K562 (cell line): ENCODE measurements at regions not wholly inside any gene's neighbourhood (a gene's known extent, or its start where the extent isn't known, plus 50 kb on each side); places are given as distances from the start of the nearest gene placed in this dataset.
"Not testable (repeated sequence)": the region's sequence is repeated elsewhere in the genome, so short reads cannot be mapped to it uniquely, and the experiment has no call there.

Source experiments
- ATAC-seq: fragments of 200-7000 bp; cut with Tn5 transposase; 3 replicates; pipeline ENCODE4 v1.9.1; 2020; ENCODE audit warnings: moderate library complexity
- BruUV-seq: library from RNA; stranded (reverse); fragments of 400-500 nt; replicated peaks from 2 replicates; lab custom pipeline; 2021; lab: Mats Ljungman, UMichigan
- CTCF ChIA-PET: fragments of 300-600 bp; formaldehyde crosslinking; extraction: SDS; loops from one replicate; lab custom pipeline; 2021; ENCODE audit warnings: low intra/inter-chr PET ratio; lab: Yijun Ruan, JAX
- POLR2A ChIA-PET: fragments of 300-600, 350-650 bp; sonication (Branson Sonifier 250); formaldehyde crosslinking; extraction: SDS; loops from one replicate; lab custom pipeline; 2021; ENCODE audit warnings: antibody characterized with exemption, inconsistent platforms; lab: Yijun Ruan, JAX
- DNase-seq, 4 experiments: peaks; one replicate each; pipeline versions ENCODE4 v3.0.0 to v3.0.0-alpha.2; 2011 to 2018; ENCODE audit warnings: low spot score in 3 of 4, mixed read lengths in 3 of 4; ENCODE audit errors: extremely low read depth in 1 of 4
- FAIRE-seq: peaks from 2 replicates; lab custom pipeline; 2011; peaks lifted over from hg19 to GRCh38; lab: Jason Lieb, UNC
- H2AFZ ChIP-seq: 2 replicates; pipeline ENCODE4 v1.6.0; 2011; ENCODE audit warnings: low read depth, low read length, control low read depth, inconsistent platforms
- H3K27ac ChIP-seq: fragments of 200-600 bp; 3 replicates; pipeline ENCODE4 v1.8.0; 2011; ENCODE audit warnings: low read depth, mild to moderate bottlenecking, control low read depth, inconsistent platforms, low read length, moderate library complexity, mixed read lengths; ENCODE audit errors: extremely low read depth
- H3K27me3 ChIP-seq, 2 experiments: fragments of 300-600 bp in 1 of 2; 2 replicates in 1 of 2; 3 replicates in 1 of 2; pipeline versions ENCODE4 v1.6.0 to v1.8.0; 2011; ENCODE audit warnings: inconsistent platforms in 2 of 2, low read length in 2 of 2, mild to moderate bottlenecking in 1 of 2, mixed read lengths in 1 of 2, moderate library complexity in 1 of 2; ENCODE audit not compliant: control insufficient read depth in 2 of 2, insufficient read depth in 2 of 2
- H3K36me3 ChIP-seq: fragments of 300-600 bp; 3 replicates; pipeline ENCODE4 v1.8.0; 2011; ENCODE audit warnings: mild to moderate bottlenecking, low read length, inconsistent platforms; ENCODE audit not compliant: control insufficient read depth, insufficient read depth
- H3K4me1 ChIP-seq, 2 experiments: fragments of 200-600 bp in 1 of 2; replicated peaks in 1 of 2; 2 replicates in 1 of 2; 3 replicates in 1 of 2; pipeline versions ENCODE4 v1.5.1 to v1.8.0; 2011; ENCODE audit warnings: inconsistent platforms in 2 of 2, low read length in 2 of 2, mild to moderate bottlenecking in 1 of 2, mixed read lengths in 1 of 2, moderate library complexity in 1 of 2; ENCODE audit not compliant: control insufficient read depth in 2 of 2, insufficient read depth in 2 of 2
- H3K4me2 ChIP-seq: 2 replicates; pipeline ENCODE4 v1.6.1; 2011; ENCODE audit warnings: low read length, control low read depth, inconsistent platforms, mixed read lengths; ENCODE audit not compliant: insufficient read depth
- H3K4me3 ChIP-seq: fragments of 200-600 bp; sonication (generic), shearing (Covaris generic); 2 replicates; pipeline ENCODE4 v1.5.1; 2016; ENCODE audit warnings: control low read depth, inconsistent platforms
- H3K79me2 ChIP-seq: fragments of 200-600 bp; 3 replicates; pipeline ENCODE4 v1.8.0; 2011; ENCODE audit warnings: low read length, inconsistent platforms; ENCODE audit not compliant: control insufficient read depth, insufficient read depth
- H3K9ac ChIP-seq, 2 experiments: 2 replicates each; pipeline versions ENCODE4 v1.6.0 to v1.6.1; 2011; ENCODE audit warnings: low read depth in 2 of 2, low read length in 2 of 2, control low read depth in 1 of 2, inconsistent platforms in 1 of 2, mild to moderate bottlenecking in 1 of 2, mixed read lengths in 1 of 2; ENCODE audit not compliant: insufficient read depth in 1 of 2
- H3K9me1 ChIP-seq: one replicate; pipeline ENCODE4 v1.6.0; 2011; ENCODE audit warnings: inconsistent platforms, mild to moderate bottlenecking, low read length, moderate library complexity; ENCODE audit not compliant: control insufficient read depth, insufficient read depth
- H3K9me3 ChIP-seq: replicated peaks from 2 replicates; pipeline ENCODE4 v1.5.1; 2011; ENCODE audit warnings: low read depth, low read length, inconsistent platforms; ENCODE audit not compliant: control insufficient read depth, insufficient read depth
- H4K20me1 ChIP-seq: replicated peaks from 2 replicates; pipeline ENCODE4 v1.6.1; 2011; ENCODE audit warnings: low read length, inconsistent platforms, mixed read lengths; ENCODE audit not compliant: control insufficient read depth, insufficient read depth
- DACH1 ChIP-seq: fragments of 450-650 bp; IDR thresholded peaks from 2 replicates; pipeline ENCODE4 v1.6.1; 2018; ENCODE audit not compliant: partially characterized antibody
- GABPB1 ChIP-seq: sonication (generic); formaldehyde crosslinking; IDR thresholded peaks from 2 replicates; pipeline ENCODE4 v1.8.0; 2022; ENCODE audit warnings: mild to moderate bottlenecking, missing genetic modification reagents
- MTA3 ChIP-seq: fragments of 450-650 bp; formaldehyde crosslinking; IDR thresholded peaks from 2 replicates; pipeline ENCODE4 v1.6.1; 2017; ENCODE audit warnings: mild to moderate bottlenecking, borderline replicate concordance
- NR2C1 ChIP-seq, 2 experiments: fragments of 450-650 bp; IDR thresholded peaks; 2 replicates each; pipeline ENCODE4 v1.6.1; 2017; ENCODE audit warnings: mild to moderate bottlenecking in 2 of 2, antibody characterized with exemption in 1 of 2, inconsistent platforms in 1 of 2, missing compliant biosample characterization in 1 of 2, missing genetic modification characterization in 1 of 2
- NR4A1 ChIP-seq, 2 experiments: fragments of 250-450 bp in 1 of 2; fragments of 450-650 bp in 1 of 2; sonication (Bioruptor Pico) in 1 of 2; IDR thresholded peaks; 2 replicates each; pipeline versions ENCODE4 v1.4.0 to v1.6.1; 2016 to 2020; ENCODE audit warnings: mild to moderate bottlenecking in 2 of 2, missing compliant biosample characterization in 1 of 2, missing genetic modification characterization in 1 of 2, moderate library complexity in 1 of 2
- ZNF41 ChIP-seq: fragments of 250-450 bp; sonication (Bioruptor Pico); conservative IDR thresholded peaks from 2 replicates; pipeline ENCODE4 v1.4.0; 2020; ENCODE audit warnings: mild to moderate bottlenecking
- ZNF584 ChIP-seq: fragments of 200-800 bp; sonication (Bioruptor generic); IDR thresholded peaks from 2 replicates; pipeline ENCODE4 v1.6.1; 2016; ENCODE audit warnings: low read depth, mild to moderate bottlenecking, missing genetic modification characterization, missing compliant biosample characterization
- ZNF764 ChIP-seq: fragments of 250-450 bp; sonication (Bioruptor Pico); IDR thresholded peaks from 2 replicates; pipeline ENCODE4 v1.4.0; 2020; ENCODE audit warnings: low read depth, mild to moderate bottlenecking, moderate library complexity
- WGBS: fragments of 100-300 bp; shearing (Covaris generic); methylation state at CpG from one replicate; pipeline ENCODE4 v1.1.6; 2016; ENCODE audit warnings: low coverage, mixed read lengths; ENCODE audit not compliant: insufficient coverage; ENCODE audit errors: missing lambda C conversion rate; 5-methylcytosine and 5-hydroxymethylcytosine counted together
- in situ Hi-C: fragments of 300-500 bp; cut with MboI; formaldehyde crosslinking; loops from 4 replicates; pipeline ENCODE4 v1.15.0; 2018; ENCODE audit warnings: inconsistent platforms, mixed read lengths
- intact Hi-C: fragments of 100-400 bp; cut with micrococcal nuclease; formaldehyde crosslinking; loops from 2 replicates; pipeline ENCODE4 v1.14.2; 2022

- Histone ChIP-seq H3K36me3 (no peaks in the 10 kb centered on the region), H3K4me1 (no peaks in the 10 kb centered on the region), H3K27me3 (no peaks in the 10 kb centered on the region), H2AFZ (no peak overlapping the region), H3K27ac (no peak overlapping the region), H4K20me1 (no peaks in the 10 kb centered on the region), H3K9me1 (no peaks in the 10 kb centered on the region), H3K9ac (no peak overlapping the region), H3K4me3 (no peak overlapping the region), H3K4me2 (no peak overlapping the region), H3K79me2 (no peaks in the 10 kb centered on the region)
- FAIRE-seq (no peak), DNase-seq (no peak)
- BruUV-seq = no TSS peak
- in situ Hi-C loops = no loop called here
- 0% methylated on average over 2 of the region's 2 CpGs for WGBS
- ChIA-PET CTCF (no interaction called here), POLR2A (no interaction called here)
- intact Hi-C loops = no loop called here
- no peak for TF ChIP-seq ZNF41 (CRISPR knock-in tag)
- no peak for TF ChIP-seq DACH1
- TF ChIP-seq GABPB1 (CRISPR knock-in tag) = no peak
- TF ChIP-seq NR4A1 (CRISPR knock-in tag; IDR thresholded peaks at IDR 0.05) = no peak
- TF ChIP-seq NR4A1 (tag; IDR thresholded peaks at IDR 0.05) = no peak
- TF ChIP-seq MTA3 = no peak
- TF ChIP-seq NR2C1 (IDR thresholded peaks at IDR 0.05) = no peak
- no peak for TF ChIP-seq NR2C1 (tag; IDR thresholded peaks at IDR 0.05)
- TF ChIP-seq ZNF584 (CRISPR knock-in tag) = no peak
- TF ChIP-seq ZNF764 = no peak
- TF ChIP-seq, all 486 proteins: peak for 0
- H3K9me3 ChIP-seq = no peaks in the 10 kb centered on the region
- no peak for ATAC-seq
Observed at GRCh38 chr13:79932556-79932955, 408.4 kb downstream of the SPRY2 start.

DNA sequence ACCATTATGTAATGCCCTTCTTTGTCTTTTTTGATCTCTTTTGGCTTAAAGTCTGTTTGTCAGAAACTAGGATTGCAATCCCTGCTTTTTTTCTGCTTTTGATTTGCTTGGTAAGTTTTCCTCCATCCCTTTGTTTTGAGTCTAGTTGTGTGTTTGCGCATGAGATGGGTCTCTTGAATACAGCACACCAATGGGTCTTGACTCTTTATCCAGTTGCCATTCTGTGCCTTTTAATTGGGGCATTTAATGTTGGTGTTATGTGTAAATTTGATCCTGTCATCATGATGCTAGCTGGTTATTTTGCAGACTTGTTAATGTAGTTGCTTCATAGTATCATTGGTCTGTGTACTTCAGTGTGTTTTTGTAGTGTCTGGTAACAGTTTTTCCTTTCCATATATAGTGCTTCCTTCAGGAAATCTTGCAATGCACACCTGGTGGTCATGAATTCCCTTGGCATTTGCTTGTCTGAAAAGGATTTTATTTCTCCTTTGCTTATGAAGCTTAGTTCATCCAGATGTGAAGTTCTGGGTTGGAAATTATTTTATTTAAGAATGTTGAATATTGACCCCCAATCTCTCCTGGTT lies 416.9 kb downstream of the SPRY2 start:
- WGBS = 33% methylated on average over 1 of the region's 1 CpG
- H3K79me2 ChIP-seq, CTCF ChIA-PET, ATAC-seq, POLR2A ChIA-PET, H3K27ac ChIP-seq, H3K4me1 ChIP-seq, FAIRE-seq, H3K36me3 ChIP-seq, H3K27me3 ChIP-seq, BruUV-seq, H3K4me2 ChIP-seq, H3K9me1 ChIP-seq, H2AFZ ChIP-seq, H3K4me3 ChIP-seq, H4K20me1 ChIP-seq, DNase-seq, in situ Hi-C loops, intact Hi-C loops, H3K9me3 ChIP-seq, H3K9ac ChIP-seq: not testable (repeated sequence)
